DOHH2 (cell line): ENCODE measurements at regions not wholly inside any gene's neighbourhood (a gene's known extent, or its start where the extent isn't known, plus 50 kb on each side); places are given as distances from the start of the nearest gene placed in this dataset.
A peak's percentile ranks its signal among the peaks of the same experiment; 100 is the strongest.

ENCODE experiments used
- H3F3A ChIP-seq: fragments of 200-600 bp; sonication (generic), shearing (Covaris generic); 2 replicates; pipeline ENCODE4 v1.6.0; 2016; ENCODE audit warnings: antibody characterized with exemption, mild to moderate bottlenecking; ENCODE audit not compliant: control insufficient read depth, insufficient read depth
- H3K27ac ChIP-seq: fragments of 200-600 bp; sonication (generic); 2 replicates; pipeline ENCODE4 v1.5.1; 2014; ENCODE audit warnings: low read depth, mild to moderate bottlenecking, low read length, moderate library complexity
- H3K27me3 ChIP-seq: fragments of 200-600 bp; sonication (generic); 2 replicates; pipeline ENCODE4 v1.6.1; 2014; ENCODE audit warnings: mild to moderate bottlenecking, low read length, mixed read lengths; ENCODE audit not compliant: control insufficient read depth
- H3K36me3 ChIP-seq: fragments of 200-600 bp; sonication (generic); 2 replicates; pipeline ENCODE4 v1.6.1; 2014; ENCODE audit warnings: mild to moderate bottlenecking, low read length, moderate library complexity, mixed read lengths; ENCODE audit not compliant: control insufficient read depth
- H3K4me1 ChIP-seq: fragments of 200-600 bp; sonication (generic); 2 replicates; pipeline ENCODE4 v1.6.1; 2014; ENCODE audit warnings: mild to moderate bottlenecking, low read length, mixed read lengths; ENCODE audit not compliant: control insufficient read depth
- H3K4me2 ChIP-seq: fragments of 200-600 bp; sonication (generic); 2 replicates; pipeline ENCODE4 v1.6.0; 2014; ENCODE audit warnings: mild to moderate bottlenecking, low read length, moderate library complexity
- H3K4me3 ChIP-seq: fragments of 200-600 bp; sonication (generic); 2 replicates; pipeline ENCODE4 v1.5.1; 2014; ENCODE audit warnings: mild to moderate bottlenecking, low read length, mixed read lengths
- H3K79me2 ChIP-seq: fragments of 200-600 bp; sonication (generic); 2 replicates; pipeline ENCODE4 v1.6.1; 2014; ENCODE audit warnings: mild to moderate bottlenecking, low read length, mixed read lengths; ENCODE audit not compliant: control insufficient read depth
- H3K9me2 ChIP-seq: fragments of 200-600 bp; sonication (generic); replicated peaks from 2 replicates; pipeline ENCODE4 v1.6.1; 2014; ENCODE audit warnings: mild to moderate bottlenecking, low read length, mixed read lengths; ENCODE audit not compliant: control insufficient read depth
- H3K9me3 ChIP-seq: fragments of 200-600 bp; sonication (generic); 2 replicates; pipeline ENCODE4 v1.6.1; 2014; ENCODE audit warnings: antibody characterized with exemption, low read length, mixed read lengths; ENCODE audit not compliant: control insufficient read depth, insufficient read depth
- H4K20me1 ChIP-seq: fragments of 200-600 bp; sonication (generic); 2 replicates; pipeline ENCODE4 v1.6.0; 2014; ENCODE audit warnings: low read depth, mild to moderate bottlenecking, antibody characterized with exemption, low read length, moderate library complexity; ENCODE audit not compliant: control insufficient read depth, insufficient read depth
- EZH2phosphoT487 ChIP-seq: fragments of 200-600 bp; sonication (generic); IDR thresholded peaks from 2 replicates; pipeline ENCODE4 v1.6.1; 2017; ENCODE audit warnings: borderline replicate concordance, mild to moderate bottlenecking, antibody characterized with exemption, low read length, moderate library complexity, mixed read lengths
- TF ChIP-seq, protein P1 (sequence below): fragments of 200-600 bp; sonication (generic); IDR thresholded peaks from one replicate; pipeline ENCODE4 v1.5.1; 2014; ENCODE audit warnings: antibody characterized with exemption, mild to moderate bottlenecking, low read depth, low read length; ENCODE audit not compliant: poor library complexity, severe bottlenecking

DNA sequence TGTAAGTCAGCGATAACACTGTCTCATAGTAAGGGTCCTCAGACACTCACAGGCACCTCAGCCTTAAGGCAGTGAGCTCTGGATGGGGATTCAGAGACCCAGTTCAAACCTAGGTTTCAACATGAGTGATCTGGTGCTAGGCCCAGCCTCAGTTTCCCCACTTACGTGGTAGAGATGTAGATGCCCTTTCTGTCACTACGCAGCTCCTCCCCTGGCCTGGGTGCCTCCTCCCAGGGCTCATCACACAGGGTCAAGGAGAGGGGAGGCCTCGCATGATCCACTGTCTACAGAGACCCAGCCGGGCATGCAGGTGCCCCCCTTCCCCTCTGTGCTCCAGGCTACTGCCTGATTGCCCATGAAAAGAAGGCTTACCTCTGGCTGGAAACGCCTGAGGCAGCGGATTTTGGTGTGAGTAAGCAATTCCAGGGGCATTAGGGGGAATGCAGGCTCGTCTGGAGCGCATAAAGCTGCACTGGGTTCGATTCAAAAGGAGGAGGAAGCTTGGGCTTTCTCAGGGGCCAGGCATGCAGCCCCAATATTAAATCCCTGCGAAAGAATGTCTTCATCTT, 69.8 kb upstream of the ANKRD34C start:
- Histone ChIP-seq H3K79me2 (no peaks in the 10 kb centered on the region), H3K27me3 (peaks cover 18% of the 10 kb centered on the region), H3F3A (no peaks in the 10 kb centered on the region), H3K27ac (no peak overlapping the region), H3K4me1 (no peaks in the 10 kb centered on the region), H3K9me3 (no peaks in the 10 kb centered on the region), H3K36me3 (no peaks in the 10 kb centered on the region), H4K20me1 (no peaks in the 10 kb centered on the region), H3K4me3 (no peak overlapping the region), H3K9me2 (no peaks in the 10 kb centered on the region), H3K4me2 (no peak overlapping the region)
- TF ChIP-seq, protein P1, sequence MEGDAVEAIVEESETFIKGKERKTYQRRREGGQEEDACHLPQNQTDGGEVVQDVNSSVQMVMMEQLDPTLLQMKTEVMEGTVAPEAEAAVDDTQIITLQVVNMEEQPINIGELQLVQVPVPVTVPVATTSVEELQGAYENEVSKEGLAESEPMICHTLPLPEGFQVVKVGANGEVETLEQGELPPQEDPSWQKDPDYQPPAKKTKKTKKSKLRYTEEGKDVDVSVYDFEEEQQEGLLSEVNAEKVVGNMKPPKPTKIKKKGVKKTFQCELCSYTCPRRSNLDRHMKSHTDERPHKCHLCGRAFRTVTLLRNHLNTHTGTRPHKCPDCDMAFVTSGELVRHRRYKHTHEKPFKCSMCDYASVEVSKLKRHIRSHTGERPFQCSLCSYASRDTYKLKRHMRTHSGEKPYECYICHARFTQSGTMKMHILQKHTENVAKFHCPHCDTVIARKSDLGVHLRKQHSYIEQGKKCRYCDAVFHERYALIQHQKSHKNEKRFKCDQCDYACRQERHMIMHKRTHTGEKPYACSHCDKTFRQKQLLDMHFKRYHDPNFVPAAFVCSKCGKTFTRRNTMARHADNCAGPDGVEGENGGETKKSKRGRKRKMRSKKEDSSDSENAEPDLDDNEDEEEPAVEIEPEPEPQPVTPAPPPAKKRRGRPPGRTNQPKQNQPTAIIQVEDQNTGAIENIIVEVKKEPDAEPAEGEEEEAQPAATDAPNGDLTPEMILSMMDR = no peak
- no peak for TF ChIP-seq EZH2phosphoT487

- Histone ChIP-seq H3K4me1 (no peaks in the 10 kb centered on the region), H3K9me2 (no peaks in the 10 kb centered on the region), H3K27ac (no peak overlapping the region), H3F3A (no peaks in the 10 kb centered on the region), H3K9me3 (no peaks in the 10 kb centered on the region), H3K79me2 (no peaks in the 10 kb centered on the region), H3K4me2 (no peak overlapping the region), H4K20me1 (no peaks in the 10 kb centered on the region), H3K27me3 (peaks cover 11% of the 10 kb centered on the region), H3K4me3 (no peak overlapping the region), H3K36me3 (no peaks in the 10 kb centered on the region)
- TF ChIP-seq, protein P1 = no peak
- no peak for TF ChIP-seq EZH2phosphoT487
Measured at GRCh38 chr15:79211481-79211880, 71.0 kb upstream of the ANKRD34C start.

GRCh38 chr15:79209690-79210089, 72.8 kb upstream of the ANKRD34C start:
- H3K4me2 ChIP-seq = no peak overlapping the region
- H3K79me2 ChIP-seq = no peaks in the 10 kb centered on the region
- no peak overlapping the region for H3K4me3 ChIP-seq
- H4K20me1 ChIP-seq = no peaks in the 10 kb centered on the region
- TF ChIP-seq, protein P1 = peak; percentile 34
- no peak for TF ChIP-seq EZH2phosphoT487
- no peaks in the 10 kb centered on the region for H3K36me3 ChIP-seq
- H3K9me2 ChIP-seq = no peaks in the 10 kb centered on the region
- H3K9me3 ChIP-seq = no peaks in the 10 kb centered on the region
- peaks cover 7% of the 10 kb centered on the region for H3K27me3 ChIP-seq
- H3F3A ChIP-seq = no peaks in the 10 kb centered on the region
- H3K27ac ChIP-seq = no peak overlapping the region
- H3K4me1 ChIP-seq = no peaks in the 10 kb centered on the region
